ENCODE measurements at regions not wholly inside any gene's neighbourhood (a gene's known extent, or its start where the extent isn't known, plus 50 kb on each side); places are given as distances from the start of the nearest gene placed in this dataset.
A peak's percentile ranks its signal among the peaks of the same experiment; 100 is the strongest.
"Not testable (repeated sequence)": the region's sequence is repeated elsewhere in the genome, so short reads cannot be mapped to it uniquely, and the experiment has no call there.

DNA sequence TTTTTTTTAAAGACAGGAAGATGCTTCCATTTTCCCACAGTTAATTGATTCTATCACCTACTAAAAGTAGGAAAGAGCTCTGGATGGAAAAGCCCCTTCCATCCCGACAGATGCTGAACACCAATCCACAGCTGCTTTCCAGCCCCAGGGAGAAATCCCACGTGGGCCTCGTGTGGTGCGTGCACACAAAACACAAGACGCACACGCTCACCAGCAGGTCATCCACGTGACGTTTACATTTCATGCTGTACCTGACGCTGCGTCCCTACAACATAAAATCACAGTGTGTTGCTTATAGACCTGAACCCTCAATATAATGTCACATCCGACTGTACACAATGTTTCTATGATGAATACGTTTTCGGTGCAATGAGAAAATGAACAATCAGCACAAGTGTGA lies 50.2 kb upstream of the DACT2 start:
- DNase-seq: no peak

DNA sequence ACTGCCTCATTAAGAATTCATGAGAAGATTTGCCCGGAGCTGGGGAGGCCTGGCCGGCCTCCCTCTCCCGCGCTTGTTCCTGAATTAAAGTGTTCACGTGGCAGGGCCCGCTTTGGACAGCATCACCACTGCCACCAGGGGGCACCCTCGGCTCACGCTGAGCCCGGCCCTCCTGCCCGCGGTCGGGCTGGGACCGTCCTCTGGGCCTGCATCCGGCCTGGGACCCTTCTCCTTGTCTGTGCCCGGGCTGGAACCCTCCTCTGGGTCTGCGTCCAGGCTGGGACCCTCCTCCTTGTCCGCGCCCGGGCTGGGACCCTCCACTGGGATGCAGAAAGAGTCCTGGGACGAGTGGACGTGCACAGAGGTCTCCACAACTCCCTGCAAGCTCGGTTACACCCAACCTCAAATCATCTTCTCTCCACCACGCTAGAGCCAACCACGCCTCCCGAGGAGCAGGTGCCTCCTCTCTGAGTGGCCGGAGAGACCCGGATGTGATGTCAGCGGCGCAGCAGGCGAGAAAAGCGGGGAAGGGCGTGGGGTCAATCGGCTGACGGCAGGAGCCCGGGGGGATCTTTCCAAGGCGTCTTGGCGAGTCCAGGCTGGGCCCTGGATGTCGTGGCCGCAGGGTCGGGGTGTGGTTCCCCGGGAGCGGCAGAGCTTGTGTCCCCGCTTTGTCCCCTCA lies 50.9 kb upstream of the DACT2 start:
- peak; percentile 40 for DNase-seq

DNA sequence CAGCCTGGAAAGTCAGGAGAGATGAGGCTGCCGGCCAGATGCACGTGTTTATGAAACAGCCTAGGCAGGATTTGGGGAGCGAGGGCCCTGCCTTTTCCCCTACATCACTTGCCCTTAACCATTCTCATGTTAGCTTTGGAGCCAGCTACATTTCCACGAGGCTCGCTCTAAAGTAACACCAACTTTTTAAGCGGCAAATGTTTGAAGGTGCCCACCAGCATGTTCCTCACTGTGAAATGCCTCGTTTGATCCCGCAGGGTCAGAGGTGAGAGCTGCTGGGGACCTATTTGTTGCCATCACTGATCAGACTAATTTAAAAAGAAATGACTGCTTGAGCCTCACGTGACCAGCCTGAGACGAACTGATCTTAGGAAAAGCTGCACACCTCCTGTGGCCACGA lies 51.6 kb upstream of the DACT2 start:
- DNase-seq: no peak

DNA sequence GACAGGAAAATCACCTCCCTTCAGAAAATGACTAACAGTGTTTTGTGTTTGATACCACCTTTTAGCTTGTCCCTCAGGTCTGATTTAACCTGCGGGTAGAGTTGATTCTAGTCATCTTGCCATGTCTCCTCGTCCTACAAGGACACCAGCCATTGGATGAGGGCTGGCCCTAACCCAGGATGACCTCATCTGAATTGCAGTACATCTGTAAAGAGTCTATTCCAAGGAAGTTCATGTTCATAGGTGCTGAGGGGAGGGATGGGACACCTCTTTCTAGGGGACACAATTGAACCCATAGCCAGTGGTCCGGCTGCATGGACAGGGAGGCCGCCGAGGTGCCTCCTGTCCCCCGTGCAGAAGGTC lies 52.0 kb upstream of the DACT2 start:
- no peak for DNase-seq

DNA sequence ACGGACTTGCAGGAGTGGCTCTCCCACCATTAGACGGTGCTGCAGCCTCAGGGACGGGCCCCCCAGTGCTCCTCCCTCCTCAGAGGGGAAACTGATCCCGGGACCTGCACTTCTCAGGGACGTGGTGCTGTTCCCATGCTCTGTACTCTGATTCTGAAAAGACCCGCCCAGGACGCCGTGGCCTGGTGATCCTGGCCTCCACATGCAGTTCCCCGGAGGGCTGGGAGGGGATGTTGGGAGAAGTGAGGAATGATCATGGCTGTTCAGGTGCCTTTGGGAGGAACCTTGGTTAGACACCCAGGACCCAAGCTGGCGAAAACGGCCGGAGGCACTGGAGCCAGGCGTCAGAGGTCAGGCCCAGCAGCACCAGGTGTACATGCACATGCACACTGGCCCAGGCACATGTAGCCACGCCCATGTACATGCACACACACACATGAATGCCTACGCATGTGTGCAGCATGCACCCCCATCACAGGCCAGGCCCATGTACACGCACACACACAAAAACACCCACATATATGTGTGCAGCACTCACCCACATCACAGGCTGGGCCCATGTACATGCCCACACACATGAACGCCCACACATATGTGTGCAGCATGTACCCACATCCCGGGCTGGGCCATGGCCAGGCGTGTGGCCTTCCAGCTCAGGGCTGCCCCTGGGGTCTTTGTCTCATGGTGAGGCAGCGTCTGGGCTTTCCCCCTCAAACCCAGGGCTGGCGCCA lies 52.6 kb upstream of the DACT2 start:
- no peak for DNase-seq

DNA sequence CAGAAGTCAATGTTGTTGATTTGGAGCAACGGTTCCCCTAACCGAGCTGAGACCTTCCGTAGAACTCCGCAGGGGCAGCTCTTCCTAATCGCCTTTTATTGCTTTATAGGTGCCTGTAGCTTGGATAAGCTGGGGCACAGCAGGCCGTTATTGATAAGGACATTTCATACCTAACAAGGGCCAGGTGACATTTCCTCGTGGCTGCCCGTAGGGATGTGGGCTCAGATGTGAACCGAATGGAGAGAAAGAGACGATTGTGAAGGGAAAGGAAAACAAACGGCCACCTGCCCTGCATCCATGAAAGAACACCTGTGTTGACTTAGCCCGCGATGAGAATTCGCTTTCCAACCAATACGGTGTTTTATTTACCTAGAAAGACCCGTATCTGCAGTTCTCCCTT lies 53.3 kb upstream of the DACT2 start:
- no peak for DNase-seq

DNA sequence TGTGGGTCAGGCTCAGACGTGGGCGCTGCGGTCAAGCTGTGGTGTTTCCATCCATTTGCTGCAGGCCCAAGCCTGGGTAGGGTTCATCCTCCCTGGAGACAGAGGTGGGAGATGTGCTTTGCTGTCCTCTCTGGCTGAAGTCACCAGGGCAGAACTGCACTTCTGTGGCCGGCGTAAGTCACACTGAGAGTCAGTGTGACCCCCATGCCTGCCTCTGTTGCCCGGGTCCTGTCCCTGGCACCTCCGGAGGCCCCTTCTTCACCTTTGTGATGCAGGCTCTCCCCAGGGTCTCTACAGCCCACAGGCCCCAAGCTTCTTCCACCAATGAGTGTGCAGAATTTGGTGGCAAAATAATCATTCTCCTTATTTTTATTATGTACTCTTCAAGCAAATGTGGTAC lies 53.8 kb upstream of the DACT2 start:
- no peak for DNase-seq

DNA sequence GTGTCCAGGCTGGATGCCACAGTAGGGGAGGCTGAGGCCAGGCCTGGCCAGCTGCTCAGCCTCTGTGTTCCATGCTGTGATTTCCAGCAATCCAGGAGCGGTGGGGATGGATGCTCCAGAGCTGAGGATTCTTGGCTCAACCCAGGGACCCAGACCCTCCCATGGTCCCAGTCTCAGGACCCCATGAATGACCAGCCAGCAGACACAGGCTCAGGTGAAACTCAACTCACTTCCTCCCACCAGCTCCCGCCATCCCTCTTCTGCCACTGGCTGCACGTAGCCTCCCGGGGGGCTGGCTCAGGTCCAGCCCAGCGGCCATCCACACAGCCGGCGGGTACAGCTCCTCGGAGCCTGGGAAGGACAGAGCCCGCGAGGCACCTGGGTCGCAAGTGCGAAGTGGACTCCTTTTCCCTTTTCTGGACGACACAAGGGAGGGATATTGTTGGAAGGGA lies 54.5 kb upstream of the DACT2 start:
- no peak for DNase-seq

DNA sequence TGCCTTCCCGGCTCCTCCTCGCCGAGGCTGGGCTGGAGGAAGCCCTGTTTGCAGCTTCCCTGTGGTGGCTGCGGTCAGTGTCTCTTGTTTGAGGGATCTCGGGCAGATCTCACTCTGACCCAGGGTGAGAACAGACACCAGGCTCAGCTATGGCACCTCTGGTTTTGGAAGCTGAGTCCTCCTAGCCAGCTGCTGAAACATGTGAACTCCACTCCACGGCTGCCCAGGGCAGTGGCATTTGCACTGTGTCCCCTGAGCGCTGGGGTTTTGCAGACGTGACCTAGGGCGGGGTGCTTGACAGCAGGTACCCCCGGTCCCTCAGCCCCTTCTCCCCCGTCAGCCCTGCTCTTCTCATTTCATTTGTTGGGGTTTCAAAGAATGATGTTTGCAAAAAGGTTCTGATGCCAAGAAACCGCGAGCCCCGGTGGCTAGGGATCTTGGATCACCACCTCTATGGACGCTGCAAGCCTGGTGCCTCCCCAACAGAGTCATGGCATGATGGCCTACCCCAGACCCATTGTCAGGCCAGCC lies 55.0 kb upstream of the DACT2 start:
- DNase-seq: no peak

DNA sequence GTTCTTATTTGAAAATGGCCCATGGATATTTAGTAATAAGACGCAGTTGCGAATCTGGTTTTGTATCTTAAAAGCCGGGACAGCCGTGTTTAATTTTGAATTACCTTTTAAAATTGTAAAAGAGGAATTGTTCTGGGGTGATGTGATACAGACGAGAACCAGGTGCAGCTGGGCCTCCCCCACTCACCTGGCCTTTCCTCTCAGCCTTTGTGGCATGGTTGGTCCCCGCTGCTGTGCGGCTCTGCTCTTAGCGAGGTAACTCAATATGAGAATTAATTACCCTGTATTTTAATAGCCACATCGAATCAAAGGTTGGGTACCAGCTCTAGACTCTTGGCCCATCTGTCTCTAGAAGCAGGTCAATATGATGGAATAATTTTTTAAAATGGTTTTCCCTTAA lies 56.5 kb upstream of the DACT2 start:
- no peak for DNase-seq

DNA sequence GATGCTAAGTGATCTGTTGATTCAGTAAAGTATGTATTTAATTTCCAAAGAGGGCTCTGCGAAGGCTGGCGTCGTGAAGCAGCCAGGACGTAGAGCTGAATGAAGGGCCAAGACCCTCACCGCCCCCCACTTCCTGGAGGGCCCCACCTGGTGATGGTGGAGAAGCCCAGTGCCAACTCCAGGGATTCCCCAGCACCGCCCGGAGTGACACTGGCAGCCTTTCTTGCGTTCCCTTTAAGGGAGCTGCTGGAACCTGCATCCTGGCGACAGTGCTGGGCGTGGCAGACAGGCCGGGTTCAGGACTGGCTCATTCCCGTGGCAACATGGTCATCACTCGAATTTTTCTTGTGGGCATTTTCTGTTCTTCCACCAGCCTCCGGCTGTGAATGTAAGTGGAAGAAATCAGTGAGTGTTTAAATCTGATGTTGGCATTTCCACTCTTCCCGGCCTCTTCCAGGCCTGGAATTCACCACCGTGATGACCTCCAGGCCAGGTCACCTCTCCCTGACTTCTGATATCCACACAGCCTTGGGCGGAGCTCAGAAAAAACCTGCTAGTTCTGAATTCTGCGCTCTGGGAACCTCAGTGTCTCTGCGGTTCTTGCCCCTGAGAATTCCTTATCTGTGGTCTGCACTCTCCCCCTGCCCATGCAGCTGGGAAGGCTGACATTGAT lies 57.4 kb upstream of the DACT2 start:
- no peak for DNase-seq

DNA sequence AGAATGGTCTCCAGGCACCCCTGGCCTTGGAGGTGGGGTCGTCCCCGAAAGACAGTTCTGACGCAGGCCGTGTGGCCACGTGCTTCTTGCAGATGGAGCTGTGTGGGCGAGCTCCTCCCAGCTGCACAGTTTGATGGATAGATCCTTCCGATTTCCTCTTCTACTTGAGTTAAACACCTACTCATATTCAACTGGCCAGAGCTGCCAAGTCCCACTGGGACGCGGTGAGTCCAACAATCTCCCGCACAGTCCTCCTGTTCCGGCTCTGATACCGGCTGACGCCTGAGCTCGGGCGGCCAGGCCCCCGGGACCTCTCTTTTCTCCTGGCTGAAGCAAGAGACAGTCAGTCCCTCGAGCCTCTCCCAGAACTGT lies 57.9 kb upstream of the DACT2 start:
- DNase-seq: no peak

DNA sequence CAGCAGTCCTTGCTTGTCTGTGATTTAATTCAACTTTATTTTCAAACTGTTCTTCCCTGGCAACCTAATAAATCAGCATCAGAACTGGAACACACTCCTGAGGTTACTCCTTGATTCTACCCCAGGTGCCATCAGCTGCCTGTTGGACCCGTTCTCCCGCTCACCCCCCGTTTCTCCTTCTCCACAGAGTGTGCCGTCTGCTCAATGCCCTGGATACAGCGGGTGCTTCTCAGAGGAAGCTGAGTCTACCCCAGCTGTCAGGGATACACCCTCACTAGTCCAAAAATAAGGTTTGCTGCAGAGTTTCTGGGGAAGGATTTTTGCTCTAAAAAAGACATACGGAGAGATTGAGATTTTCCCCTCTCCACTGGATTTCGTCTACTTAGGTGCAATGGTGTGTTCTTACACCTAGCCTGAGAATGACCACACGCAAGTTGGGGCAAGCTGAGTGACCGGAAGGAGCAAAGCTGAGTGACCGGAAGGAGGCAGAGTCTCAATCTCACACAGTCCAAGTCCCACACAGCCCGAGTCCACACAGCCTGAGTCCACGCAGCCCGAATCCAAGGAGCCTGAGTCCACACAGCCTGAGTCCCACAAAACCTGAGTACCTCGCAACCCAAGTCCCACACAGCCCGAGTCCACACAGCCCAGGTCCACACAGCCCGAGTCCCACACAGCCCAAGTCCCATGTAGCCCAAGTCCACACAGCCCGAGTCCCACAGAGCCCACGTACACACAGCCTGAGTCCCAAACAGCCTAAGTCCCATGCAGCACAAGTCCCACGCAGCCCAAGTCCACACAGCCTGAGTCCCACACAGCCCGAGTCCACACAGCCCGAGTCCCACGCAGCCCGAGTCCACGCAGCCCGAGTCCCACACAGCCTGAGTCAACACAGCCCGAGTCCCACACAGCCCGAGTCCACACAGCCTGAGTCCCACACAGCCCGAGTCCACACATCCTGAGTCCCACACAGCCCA lies 58.6 kb upstream of the DACT2 start:
- no peak for DNase-seq

DNA sequence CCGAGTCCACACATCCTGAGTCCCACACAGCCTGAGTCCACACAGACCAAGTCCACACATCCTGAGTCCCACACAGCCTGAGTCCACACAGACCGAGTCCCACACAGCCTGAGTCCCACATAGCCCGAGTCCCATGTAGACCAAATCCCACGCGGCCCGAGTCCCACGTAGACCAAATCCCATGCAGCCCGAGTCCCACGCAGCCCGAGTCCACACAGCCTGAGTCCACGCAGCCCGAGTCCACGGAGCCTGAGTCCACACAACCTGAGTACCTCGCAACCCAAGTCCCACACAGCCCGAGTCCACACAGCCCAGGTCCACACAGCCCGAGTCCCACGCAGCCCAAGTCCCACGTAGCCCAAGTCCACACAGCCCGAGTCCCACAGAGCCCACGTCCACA lies 60.0 kb upstream of the DACT2 start:
- not testable (repeated sequence) for DNase-seq

DNA sequence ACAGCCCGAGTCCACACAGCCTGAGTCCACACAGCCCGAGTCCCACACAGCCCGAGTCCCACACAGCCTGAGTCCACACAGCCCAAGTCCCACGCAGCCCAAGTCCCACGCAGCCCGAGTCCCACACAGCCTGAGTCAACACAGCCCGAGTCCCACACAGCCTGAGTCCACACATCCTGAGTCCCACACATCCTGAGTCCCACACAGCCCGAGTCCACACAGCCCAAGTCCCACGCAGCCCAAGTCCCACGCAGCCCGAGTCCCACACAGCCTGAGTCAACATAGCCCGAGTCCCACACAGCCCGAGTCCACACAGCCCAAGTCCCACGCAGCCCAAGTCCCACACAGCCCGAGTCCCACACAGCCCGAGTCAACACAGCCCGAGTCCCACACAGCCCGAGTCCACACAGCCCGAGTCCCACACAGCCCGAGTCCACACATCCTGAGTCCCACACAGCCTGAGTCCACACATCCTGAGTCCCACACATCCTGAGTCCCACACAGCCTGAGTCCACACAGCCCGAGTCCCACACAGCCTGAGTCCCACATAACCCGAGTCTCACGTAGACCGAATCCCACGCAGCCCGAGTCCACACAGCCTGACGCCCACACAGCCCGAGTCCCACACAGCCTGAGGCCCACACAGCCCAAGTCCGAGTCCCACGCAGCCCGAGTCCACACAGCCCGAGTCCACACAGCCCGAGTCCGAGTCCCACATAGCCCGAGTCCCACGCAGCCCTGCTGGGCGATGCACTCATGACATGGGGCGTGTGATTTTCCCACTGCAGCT lies 60.6 kb upstream of the SMOC2 start:
- DNase-seq: not testable (repeated sequence)

DNA sequence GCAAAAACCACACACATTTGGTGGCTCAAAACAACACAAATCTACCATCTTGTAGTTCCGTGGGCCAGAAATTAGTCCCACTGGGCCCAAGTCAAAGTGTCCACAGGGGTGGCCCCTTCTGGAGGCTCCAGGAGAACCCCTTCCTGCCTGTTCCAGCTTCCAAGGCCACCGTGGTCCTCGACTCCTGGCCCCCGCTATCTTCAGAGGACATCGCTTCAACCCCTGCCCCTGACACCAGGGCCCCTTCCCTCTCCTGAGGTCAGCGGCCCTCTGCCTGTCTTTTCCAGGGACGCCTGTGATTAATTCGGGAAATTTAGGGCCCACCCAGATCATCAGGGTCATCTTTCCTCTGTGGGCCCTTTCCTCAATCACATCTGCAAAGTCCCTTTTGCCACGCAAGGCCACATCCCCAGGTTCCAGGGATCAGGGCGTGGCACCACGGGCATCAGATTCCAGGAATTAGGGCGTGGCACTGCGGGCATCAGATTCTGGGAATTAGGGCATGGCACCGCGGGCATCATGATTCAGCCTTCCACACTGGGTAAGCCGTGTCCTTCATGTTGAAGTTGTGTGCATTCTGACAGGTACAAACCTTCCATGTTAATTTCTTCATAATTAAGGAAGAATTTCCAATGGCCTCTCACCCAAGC lies 59.9 kb upstream of the SMOC2 start:
- DNase-seq: no peak

DNA sequence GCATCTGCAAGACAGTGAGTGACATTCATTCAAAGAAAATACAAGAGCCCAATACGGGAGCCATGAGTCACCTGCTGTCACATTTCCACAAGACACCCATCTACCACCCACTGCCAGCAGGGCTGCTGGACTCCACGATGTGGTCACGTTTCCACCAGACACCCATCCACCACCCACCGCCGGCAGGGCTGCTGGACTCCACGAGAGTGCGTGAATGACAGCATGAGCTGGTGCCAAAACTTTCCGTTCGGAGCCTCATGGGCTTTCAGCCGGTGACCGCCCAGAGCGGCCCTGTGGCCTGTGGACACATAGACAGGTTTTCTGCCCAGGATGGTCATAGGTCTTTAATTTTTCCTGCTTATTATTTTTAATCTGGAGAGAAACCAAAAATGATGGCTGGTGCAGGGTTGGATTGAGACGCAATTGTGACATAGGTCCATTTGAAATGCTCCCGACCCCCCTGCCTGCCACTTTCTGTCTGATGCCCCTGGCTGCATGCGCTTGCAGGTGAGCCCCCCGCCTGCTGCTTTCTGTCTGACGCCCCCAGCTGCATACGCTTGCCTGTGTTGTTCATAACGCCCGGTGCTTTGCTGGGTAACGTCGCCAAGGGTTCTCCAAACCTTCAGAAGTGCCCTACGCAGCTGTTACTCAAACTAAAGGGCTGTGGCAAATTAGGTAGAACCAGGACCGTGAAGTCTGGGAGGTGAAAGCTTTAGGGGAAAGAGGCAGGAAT lies 59.1 kb upstream of the SMOC2 start:
- DNase-seq: no peak

DNA sequence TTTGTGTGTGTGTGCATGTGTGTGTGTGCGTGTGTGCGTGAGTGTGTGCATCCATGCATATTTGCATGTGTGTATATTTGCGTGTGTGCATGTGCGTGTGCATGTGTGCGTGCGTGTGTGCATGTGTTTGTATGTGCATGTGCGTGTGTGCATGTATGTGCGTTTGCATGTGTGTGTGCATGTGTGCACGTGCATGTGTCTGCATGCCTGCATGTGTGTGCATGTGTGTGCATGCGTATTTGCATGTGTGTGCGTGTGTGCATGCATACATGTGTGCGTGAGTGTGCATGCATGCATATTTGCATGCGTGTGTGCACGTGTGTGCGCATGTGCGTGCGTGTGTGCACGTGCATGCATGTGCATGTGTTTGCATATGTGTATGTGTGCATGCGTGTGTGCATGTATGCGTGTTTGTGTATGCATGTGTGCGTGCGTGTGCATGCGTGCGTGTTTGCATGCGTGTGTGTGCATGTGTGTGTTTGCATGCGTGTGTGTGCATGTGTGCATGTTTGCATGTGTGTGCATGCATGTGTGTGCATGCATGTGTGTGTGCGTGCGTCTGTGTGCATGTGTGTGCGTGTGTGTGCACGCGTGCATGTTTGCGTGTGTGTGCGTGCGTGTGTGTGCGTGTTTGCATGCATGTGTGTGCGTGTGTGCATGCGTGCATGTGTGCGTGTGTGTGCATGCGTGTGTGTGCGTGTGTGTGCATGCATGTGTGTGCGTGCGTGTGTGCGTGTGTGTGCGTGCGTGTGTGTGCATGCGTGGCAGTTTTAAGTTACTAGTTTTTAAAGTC lies 57.7 kb upstream of the SMOC2 start:
- DNase-seq: no peak

Data from hematopoietic multipotent progenitor cell treated with erythropoietin and hydrocortisone succinate and interleukin-3 and kit ligand, for 8 days (in vitro differentiated cells).